ENCODE measurements at regions not wholly inside any gene's neighbourhood (a gene's known extent, or its start where the extent isn't known, plus 50 kb on each side); places are given as distances from the start of the nearest gene placed in this dataset.

- TF ChIP-seq NFIC (IDR thresholded peaks at IDR 0.05) (no peak), EP300 (IDR thresholded peaks at IDR 0.05; ENCODE audit: borderline replicate concordance) (no peak), TAF1 (IDR thresholded peaks at IDR 0.05; ENCODE audit: low read depth) (no peak), TEAD4 (IDR thresholded peaks at IDR 0.05) (no peak), CEBPB (IDR thresholded peaks at IDR 0.05) (no peak), TCF12 (IDR thresholded peaks at IDR 0.05; ENCODE audit: low read depth) (no peak), YY1 (IDR thresholded peaks at IDR 0.05; ENCODE audit: low read depth) (no peak), USF1 (IDR thresholded peaks at IDR 0.05) (no peak), CREB1 (IDR thresholded peaks at IDR 0.05; ENCODE audit: low read depth) (no peak), RAD21 (IDR thresholded peaks at IDR 0.05; ENCODE audit: low read depth) (no peak), ZBTB7A (IDR thresholded peaks at IDR 0.05; ENCODE audit: low read depth) (no peak)
- TF ChIP-seq, protein P1, sequence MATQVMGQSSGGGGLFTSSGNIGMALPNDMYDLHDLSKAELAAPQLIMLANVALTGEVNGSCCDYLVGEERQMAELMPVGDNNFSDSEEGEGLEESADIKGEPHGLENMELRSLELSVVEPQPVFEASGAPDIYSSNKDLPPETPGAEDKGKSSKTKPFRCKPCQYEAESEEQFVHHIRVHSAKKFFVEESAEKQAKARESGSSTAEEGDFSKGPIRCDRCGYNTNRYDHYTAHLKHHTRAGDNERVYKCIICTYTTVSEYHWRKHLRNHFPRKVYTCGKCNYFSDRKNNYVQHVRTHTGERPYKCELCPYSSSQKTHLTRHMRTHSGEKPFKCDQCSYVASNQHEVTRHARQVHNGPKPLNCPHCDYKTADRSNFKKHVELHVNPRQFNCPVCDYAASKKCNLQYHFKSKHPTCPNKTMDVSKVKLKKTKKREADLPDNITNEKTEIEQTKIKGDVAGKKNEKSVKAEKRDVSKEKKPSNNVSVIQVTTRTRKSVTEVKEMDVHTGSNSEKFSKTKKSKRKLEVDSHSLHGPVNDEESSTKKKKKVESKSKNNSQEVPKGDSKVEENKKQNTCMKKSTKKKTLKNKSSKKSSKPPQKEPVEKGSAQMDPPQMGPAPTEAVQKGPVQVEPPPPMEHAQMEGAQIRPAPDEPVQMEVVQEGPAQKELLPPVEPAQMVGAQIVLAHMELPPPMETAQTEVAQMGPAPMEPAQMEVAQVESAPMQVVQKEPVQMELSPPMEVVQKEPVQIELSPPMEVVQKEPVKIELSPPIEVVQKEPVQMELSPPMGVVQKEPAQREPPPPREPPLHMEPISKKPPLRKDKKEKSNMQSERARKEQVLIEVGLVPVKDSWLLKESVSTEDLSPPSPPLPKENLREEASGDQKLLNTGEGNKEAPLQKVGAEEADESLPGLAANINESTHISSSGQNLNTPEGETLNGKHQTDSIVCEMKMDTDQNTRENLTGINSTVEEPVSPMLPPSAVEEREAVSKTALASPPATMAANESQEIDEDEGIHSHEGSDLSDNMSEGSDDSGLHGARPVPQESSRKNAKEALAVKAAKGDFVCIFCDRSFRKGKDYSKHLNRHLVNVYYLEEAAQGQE (IDR thresholded peaks at IDR 0.05; ENCODE audit: low read depth): no peak
- TF ChIP-seq, protein P2, sequence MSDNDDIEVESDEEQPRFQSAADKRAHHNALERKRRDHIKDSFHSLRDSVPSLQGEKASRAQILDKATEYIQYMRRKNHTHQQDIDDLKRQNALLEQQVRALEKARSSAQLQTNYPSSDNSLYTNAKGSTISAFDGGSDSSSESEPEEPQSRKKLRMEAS (IDR thresholded peaks at IDR 0.05): no peak
Measured at GRCh38 chr18:67997496-67997895, 481.0 kb upstream of the DSEL start.

Measured in Ishikawa (cell line).